CD1c-positive myeloid dendritic cell (primary cell): ENCODE measurements at regions not wholly inside any gene's neighbourhood (a gene's known extent, or its start where the extent isn't known, plus 50 kb on each side); places are given as distances from the start of the nearest gene placed in this dataset.

Experiments
- DNase-seq: peaks from one replicate; pipeline ENCODE4 v3.0.0-alpha.2; 2016; ENCODE audit errors: extremely low spot score

- DNase-seq, result no peak
Measured at GRCh38 chr9:111195766-111196165, 134.3 kb downstream of the OR2K2 start.

GRCh38 chr9:111193095-111193494, 136.9 kb downstream of the OR2K2 start:
- DNase-seq, result no peak

GRCh38 chr9:111192650-111193049, 137.4 kb downstream of the OR2K2 start:
- no peak for DNase-seq

- DNase-seq, result no peak
Measured at GRCh38 chr9:111190347-111190746, 139.7 kb downstream of the OR2K2 start.

GRCh38 chr9:111187376-111187775, 142.6 kb downstream of the OR2K2 start:
- DNase-seq, result no peak

GRCh38 chr9:111186021-111186530, 143.9 kb downstream of the OR2K2 start:
- DNase-seq, result no peak

- DNase-seq, result no peak
Measured at GRCh38 chr9:111180811-111181210, 142.5 kb upstream of the LPAR1 start.

GRCh38 chr9:111179577-111179976, 141.3 kb upstream of the LPAR1 start:
- no peak for DNase-seq

GRCh38 chr9:111178331-111179055, 140.2 kb upstream of the LPAR1 start:
- no peak for DNase-seq

GRCh38 chr9:111176511-111176910, 138.2 kb upstream of the LPAR1 start:
- DNase-seq, result no peak

- DNase-seq, result no peak
Measured at GRCh38 chr9:111175350-111175749, 137.1 kb upstream of the LPAR1 start.

- no peak for DNase-seq
Measured at GRCh38 chr9:111167341-111167740, 129.1 kb upstream of the LPAR1 start.

GRCh38 chr9:111163716-111164389, 125.6 kb upstream of the LPAR1 start:
- peak; percentile 58 for DNase-seq

- no peak for DNase-seq
Measured at GRCh38 chr9:111162026-111162425, 123.8 kb upstream of the LPAR1 start.

GRCh38 chr9:111161015-111161415, 122.7 kb upstream of the LPAR1 start:
- no peak for DNase-seq

GRCh38 chr9:111158999-111159398, 120.7 kb upstream of the LPAR1 start:
- DNase-seq, result no peak

- DNase-seq, result no peak
Measured at GRCh38 chr9:111158363-111158762, 120.1 kb upstream of the LPAR1 start.

- DNase-seq, result no peak
Measured at GRCh38 chr9:111154081-111154562, 115.9 kb upstream of the LPAR1 start.

GRCh38 chr9:111152614-111153406, 114.5 kb upstream of the LPAR1 start:
- no peak for DNase-seq

- no peak for DNase-seq
Measured at GRCh38 chr9:111151537-111151936, 113.3 kb upstream of the LPAR1 start.

- no peak for DNase-seq
Measured at GRCh38 chr9:111150181-111150580, 111.9 kb upstream of the LPAR1 start.

GRCh38 chr9:111149018-111149759, 110.9 kb upstream of the LPAR1 start:
- no peak for DNase-seq
